ENCODE measurements at regions not wholly inside any gene's neighbourhood (a gene's known extent, or its start where the extent isn't known, plus 50 kb on each side); places are given as distances from the start of the nearest gene placed in this dataset.
"Not testable (repeated sequence)": the region's sequence is repeated elsewhere in the genome, so short reads cannot be mapped to it uniquely, and the experiment has no call there.

GRCh38 chr6:56838016-56838555, 116.8 kb upstream of the BEND6 start:
- DNase-seq: no peak

- no peak for DNase-seq
These were observed 117.5 kb upstream of the BEND6 start for GRCh38 chr6:56837322-56837894.

GRCh38 chr6:56835612-56836011, 119.3 kb upstream of the BEND6 start:
- DNase-seq: no peak

- DNase-seq: no peak
These were observed 121.0 kb upstream of the BEND6 start for GRCh38 chr6:56833873-56834272.

GRCh38 chr6:56833127-56833791, 121.6 kb upstream of the BEND6 start:
- no peak for DNase-seq

- DNase-seq: no peak
These were observed 122.7 kb upstream of the BEND6 start for GRCh38 chr6:56832225-56832624.

- no peak for DNase-seq
These were observed 123.6 kb upstream of the BEND6 start for GRCh38 chr6:56831334-56831733.

GRCh38 chr6:56827908-56828649, 126.8 kb upstream of the BEND6 start:
- no peak for DNase-seq

- DNase-seq: not testable (repeated sequence)
These were observed 130.5 kb upstream of the BEND6 start for GRCh38 chr6:56824431-56824830.

- no peak for DNase-seq
These were observed 133.9 kb upstream of the BEND6 start for GRCh38 chr6:56821005-56821432.

- DNase-seq: no peak
These were observed 134.8 kb upstream of the BEND6 start for GRCh38 chr6:56820060-56820459.

- no peak for DNase-seq
These were observed 135.3 kb upstream of the BEND6 start for GRCh38 chr6:56819604-56820003.

GRCh38 chr6:56816370-56816769, 138.5 kb upstream of the BEND6 start:
- DNase-seq: no peak

- DNase-seq: no peak
These were observed 139.5 kb upstream of the BEND6 start for GRCh38 chr6:56815436-56815835.

GRCh38 chr6:56814802-56815201, 140.1 kb upstream of the BEND6 start:
- DNase-seq: no peak

GRCh38 chr6:56814308-56814707, 140.6 kb upstream of the BEND6 start:
- no peak for DNase-seq

- not testable (repeated sequence) for DNase-seq
These were observed 142.1 kb upstream of the BEND6 start for GRCh38 chr6:56812851-56813250.

GRCh38 chr6:56808871-56809359, 146.0 kb upstream of the BEND6 start:
- no peak for DNase-seq

- DNase-seq: no peak
These were observed 146.9 kb upstream of the BEND6 start for GRCh38 chr6:56807989-56808337.

GRCh38 chr6:56807326-56807988, 147.4 kb upstream of the BEND6 start:
- DNase-seq: no peak

GRCh38 chr6:56806368-56806767, 148.5 kb upstream of the BEND6 start:
- DNase-seq: no peak

- DNase-seq: no peak
These were observed 149.9 kb upstream of the BEND6 start for GRCh38 chr6:56804996-56805395.

- no peak for DNase-seq
These were observed 151.3 kb upstream of the BEND6 start for GRCh38 chr6:56803594-56803993.
